AG04450 (cell line): ENCODE measurements at regions not wholly inside any gene's neighbourhood (a gene's known extent, or its start where the extent isn't known, plus 50 kb on each side); places are given as distances from the start of the nearest gene placed in this dataset.

Experiments used
- CTCF ChIA-PET: fragments of 300-600, 350-600 bp; formaldehyde crosslinking; extraction: SDS; loops from one replicate; lab custom pipeline; 2022; ENCODE audit warnings: antibody characterized with exemption, inconsistent platforms; lab: Charles Lee
- POLR2A ChIA-PET: fragments of 350-600 bp; formaldehyde crosslinking; extraction: SDS; loops from one replicate; lab custom pipeline; 2021; ENCODE audit warnings: antibody characterized with exemption, inconsistent platforms; lab: Yijun Ruan, JAX
- DNase-seq: peaks from one replicate; pipeline ENCODE4 v3.0.0-alpha.2; 2011; ENCODE audit warnings: low read depth, low spot score
- H3K27ac ChIP-seq: one replicate; pipeline ENCODE4 v1.5.1; 2012; ENCODE audit warnings: low read depth, low read length, control low read depth
- H3K27me3 ChIP-seq: one replicate; pipeline ENCODE4 v1.6.0; 2012; ENCODE audit warnings: low read length; ENCODE audit not compliant: control insufficient read depth, insufficient read depth
- H3K4me3 ChIP-seq: 2 replicates; pipeline ENCODE4 v1.5.1; 2011; ENCODE audit warnings: mild to moderate bottlenecking, low read depth, low read length, control low read depth
- H3K9me3 ChIP-seq: 2 replicates; pipeline ENCODE4 v1.5.1; 2012; ENCODE audit warnings: low read length; ENCODE audit not compliant: control insufficient read depth, insufficient read depth
- CTCF ChIP-seq: IDR thresholded peaks from 2 replicates; pipeline ENCODE4 v1.5.1; 2011; ENCODE audit warnings: low read depth, low read length, control low read depth, inconsistent platforms

- TF ChIP-seq CTCF, result no peak
- ChIA-PET CTCF (interaction anchor here (0.9 kb wide), 1 partner anchor 70 kb away, joined by 3 read pairs; no protein-coding TSS in a partner anchor), POLR2A (no interaction called here)
- Histone ChIP-seq H3K27ac (no peak overlapping the region), H3K9me3 (no peaks in the 10 kb centered on the region), H3K4me3 (no peak overlapping the region), H3K27me3 (no peaks in the 10 kb centered on the region)
- no peak for DNase-seq
Measured at GRCh38 chr21:24115141-24115540, 1492.1 kb downstream of the MRPL39 start.

- Histone ChIP-seq H3K9me3 (no peaks in the 10 kb centered on the region), H3K27ac (no peak overlapping the region), H3K27me3 (no peaks in the 10 kb centered on the region), H3K4me3 (no peak overlapping the region)
- no peak for DNase-seq
- ChIA-PET POLR2A (no interaction called here), CTCF (interaction anchor here (0.5 to 1.2 kb wide), 2 partner anchors 29 to 253 kb away, joined by 3 read pairs; no protein-coding TSS in a partner anchor)
- TF ChIP-seq CTCF, result no peak
Measured at GRCh38 chr21:24112020-24112419, 1495.3 kb downstream of the MRPL39 start.

- Histone ChIP-seq H3K9me3 (no peaks in the 10 kb centered on the region), H3K4me3 (no peak overlapping the region), H3K27me3 (no peaks in the 10 kb centered on the region), H3K27ac (no peak overlapping the region)
- POLR2A ChIA-PET, result no interaction called here
- no peak for DNase-seq
- TF ChIP-seq CTCF, result no peak
- CTCF ChIA-PET, result no interaction called here
Measured at GRCh38 chr21:24110846-24111245, 1496.4 kb downstream of the MRPL39 start.

GRCh38 chr21:24097181-24097580, 1510.1 kb downstream of the MRPL39 start:
- no peak for TF ChIP-seq CTCF
- H3K4me3 ChIP-seq, result no peak overlapping the region
- no peak for DNase-seq
- POLR2A ChIA-PET, result no interaction called here
- H3K9me3 ChIP-seq, result no peaks in the 10 kb centered on the region
- no peak overlapping the region for H3K27ac ChIP-seq
- no peaks in the 10 kb centered on the region for H3K27me3 ChIP-seq
- CTCF ChIA-PET, result interaction anchor here (1.5 kb wide), 1 partner anchor 51 kb away, joined by 4 read pairs; no protein-coding TSS in a partner anchor

GRCh38 chr21:24096651-24097050, 1510.6 kb downstream of the MRPL39 start:
- H3K27me3 ChIP-seq, result no peaks in the 10 kb centered on the region
- no peak overlapping the region for H3K4me3 ChIP-seq
- no peaks in the 10 kb centered on the region for H3K9me3 ChIP-seq
- POLR2A ChIA-PET, result no interaction called here
- no peak for DNase-seq
- H3K27ac ChIP-seq, result no peak overlapping the region
- CTCF ChIA-PET, result interaction anchor here (1.5 kb wide), 1 partner anchor 51 kb away, joined by 4 read pairs; no protein-coding TSS in a partner anchor
- TF ChIP-seq CTCF, result no peak
